ENCODE measurements at regions not wholly inside any gene's neighbourhood (a gene's known extent, or its start where the extent isn't known, plus 50 kb on each side); places are given as distances from the start of the nearest gene placed in this dataset.
"Not testable (repeated sequence)": the region's sequence is repeated elsewhere in the genome, so short reads cannot be mapped to it uniquely, and the experiment has no call there.

GRCh38 chr10:94131885-94132284 lies 138.2 kb downstream of the PLCE1 start:
- no peak for DNase-seq

GRCh38 chr10:94133239-94133638 lies 139.5 kb downstream of the PLCE1 start:
- no peak for DNase-seq

- DNase-seq: no peak
Measured at GRCh38 chr10:94137747-94138146, 144.0 kb downstream of the PLCE1 start.

GRCh38 chr10:94138391-94138790 lies 144.7 kb downstream of the PLCE1 start:
- no peak for DNase-seq

GRCh38 chr10:94143261-94143660 lies 149.5 kb downstream of the PLCE1 start:
- no peak for DNase-seq

- no peak for DNase-seq
Measured at GRCh38 chr10:94146313-94146712, 152.6 kb downstream of the PLCE1 start.

- no peak for DNase-seq
Measured at GRCh38 chr10:94146746-94147145, 153.0 kb downstream of the PLCE1 start.

DNA sequence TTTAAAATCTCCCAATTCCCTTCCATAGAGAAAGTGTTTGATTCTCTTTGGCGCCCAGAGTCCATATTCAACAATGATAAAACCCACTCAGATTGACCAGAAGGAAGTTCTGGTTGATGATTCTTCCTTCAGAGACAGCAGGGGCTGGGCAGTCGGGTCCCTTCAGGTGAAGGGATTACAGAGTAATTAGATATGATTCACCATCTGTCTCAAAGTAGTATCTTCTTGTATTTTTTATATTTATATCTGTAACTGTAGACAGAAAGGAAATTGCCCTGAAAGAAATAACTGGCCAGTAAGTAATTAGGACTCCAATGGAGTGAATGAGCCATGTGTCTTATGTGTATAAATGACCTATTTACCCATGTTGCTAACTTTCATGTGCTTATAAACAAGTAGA lies 156.0 kb downstream of the PLCE1 start:
- no peak for DNase-seq

DNA sequence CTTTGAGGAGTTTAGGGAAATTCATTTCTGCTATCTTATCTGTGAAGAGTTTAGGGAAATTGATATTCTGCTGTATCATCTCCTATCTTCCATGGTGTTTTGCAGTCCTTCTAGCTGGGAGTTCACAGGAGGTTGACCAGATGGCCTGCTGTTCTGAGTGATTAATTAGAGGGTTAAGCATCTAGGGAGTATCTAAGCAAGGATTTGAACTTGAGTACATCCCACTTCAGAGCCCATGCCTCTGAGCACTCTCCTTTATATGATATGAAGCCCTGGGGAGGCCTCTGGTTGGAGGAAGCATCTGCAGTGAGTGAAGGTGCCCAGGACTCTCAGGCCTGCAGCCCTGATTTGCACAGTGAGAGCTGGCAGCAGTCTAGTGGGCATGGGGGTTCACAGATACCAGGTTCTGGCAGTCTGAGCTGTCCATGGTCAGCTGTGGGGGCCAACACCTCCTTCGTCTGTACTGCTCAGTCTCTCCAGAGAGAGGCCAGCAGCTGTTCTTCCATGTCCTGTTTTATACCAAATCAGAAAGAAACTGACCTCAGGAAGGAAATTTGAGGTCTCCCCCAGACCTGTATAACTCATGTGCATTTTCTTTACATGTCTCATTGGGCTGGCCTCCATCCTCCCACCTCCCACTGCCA lies 156.9 kb downstream of the PLCE1 start:
- DNase-seq: no peak

DNA sequence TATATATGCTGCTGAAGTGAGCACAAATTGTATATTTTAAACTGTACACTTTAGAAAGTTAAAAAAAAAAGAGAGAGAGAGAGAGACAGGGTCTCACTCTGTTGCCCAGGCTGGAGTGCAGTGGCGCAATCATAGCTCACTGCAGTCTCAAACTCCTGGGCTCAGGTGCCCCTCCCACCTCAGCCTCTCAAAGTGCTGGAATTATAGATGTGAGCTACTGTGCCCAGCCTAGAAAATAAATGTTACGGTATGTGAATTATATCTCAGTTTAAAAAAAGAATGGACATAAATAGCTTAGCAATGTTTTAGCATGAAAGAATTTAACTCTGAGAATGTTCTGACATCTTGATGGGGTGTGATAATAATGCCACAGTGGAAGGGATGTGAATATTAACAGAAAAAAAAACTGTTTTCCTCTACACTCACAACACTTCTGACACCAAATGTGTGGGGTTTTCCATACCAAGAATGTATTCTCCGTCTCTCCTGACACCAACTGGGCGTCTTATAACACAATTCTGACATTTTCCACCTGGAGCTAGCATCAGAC lies 162.1 kb downstream of the PLCE1 start:
- DNase-seq: no peak

- no peak for DNase-seq
Measured at GRCh38 chr10:94156453-94156852, 162.7 kb downstream of the PLCE1 start.

DNA sequence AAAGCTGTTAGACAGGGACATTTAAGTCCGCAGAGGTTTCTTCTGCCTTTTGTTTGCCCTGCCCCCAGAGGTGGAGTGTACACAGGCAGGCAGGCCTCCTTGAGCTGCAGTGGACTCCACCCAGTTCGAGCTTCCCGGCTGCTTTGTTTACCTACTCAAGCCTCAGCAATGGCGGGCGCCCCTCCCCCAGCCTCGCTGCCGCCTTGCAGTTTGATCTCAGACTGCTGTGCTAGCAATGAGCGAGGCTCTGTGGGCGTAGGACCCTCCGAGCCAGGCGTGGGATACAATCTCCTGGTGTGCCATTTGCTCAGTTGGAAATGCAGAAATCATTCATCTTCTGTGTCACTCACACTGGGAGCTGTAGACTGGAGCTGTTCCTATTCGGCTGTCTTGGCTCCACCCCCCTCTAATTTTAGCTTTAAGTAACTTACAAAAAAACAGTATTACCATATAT lies 171.5 kb downstream of the PLCE1 start:
- DNase-seq: not testable (repeated sequence)

DNA sequence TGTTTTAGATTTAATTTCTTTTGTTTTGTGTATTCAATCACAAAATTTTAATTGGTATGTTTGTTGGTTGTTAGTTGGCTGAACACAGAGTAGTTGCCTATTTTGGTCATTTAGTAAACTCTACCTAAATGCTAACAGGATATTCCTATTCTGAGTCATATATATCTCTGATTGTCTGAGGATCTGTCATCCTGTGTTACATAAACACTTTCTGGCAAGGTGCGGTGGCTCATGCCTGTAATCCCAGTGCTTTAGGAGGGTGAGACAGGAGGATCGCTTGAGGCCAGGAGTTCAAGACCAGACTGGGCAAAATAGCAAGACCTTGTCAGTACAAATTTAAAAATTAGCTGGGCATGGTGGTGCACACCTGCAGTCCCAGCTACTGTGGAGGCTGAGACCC lies 178.6 kb downstream of the PLCE1 start:
- no peak for DNase-seq

GRCh38 chr10:94173594-94173993 lies 179.9 kb downstream of the PLCE1 start:
- DNase-seq: no peak

- DNase-seq: no peak
Measured at GRCh38 chr10:94174838-94175237, 181.1 kb downstream of the PLCE1 start.

GRCh38 chr10:94178475-94179253 lies 184.1 kb downstream of the NOC3L start:
- no peak for DNase-seq

GRCh38 chr10:94180576-94180975 lies 182.2 kb downstream of the NOC3L start:
- no peak for DNase-seq

DNA sequence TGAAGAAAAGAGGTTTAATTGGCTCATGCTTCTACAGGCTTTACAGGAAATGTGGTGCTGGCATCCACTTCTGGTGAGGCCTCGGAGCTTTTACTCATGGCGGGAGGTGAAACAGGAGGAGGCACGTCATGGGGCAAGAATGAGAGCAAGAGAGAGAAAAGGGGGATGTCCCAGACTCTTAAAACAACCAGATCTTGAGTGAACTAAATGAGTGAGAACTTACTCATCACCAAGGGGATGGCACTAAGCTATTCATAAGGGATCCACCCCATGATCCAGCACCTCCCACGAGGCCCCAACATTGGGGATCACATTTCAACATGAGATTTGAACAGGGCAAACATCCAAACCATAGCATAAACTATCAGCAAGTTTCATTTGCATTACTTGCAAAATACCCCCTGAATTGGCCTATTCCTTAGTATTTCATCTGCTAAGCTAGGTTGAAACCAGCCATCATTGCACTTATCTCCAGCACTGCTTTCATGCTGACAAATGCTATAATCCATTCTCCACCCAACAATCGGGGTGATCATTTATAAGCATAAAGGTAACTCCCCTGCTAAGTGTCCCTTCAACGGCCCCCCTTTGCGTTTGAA lies 179.0 kb downstream of the NOC3L start:
- no peak for DNase-seq

GRCh38 chr10:94186722-94187121 lies 176.0 kb downstream of the NOC3L start:
- no peak for DNase-seq

GRCh38 chr10:94192333-94192732 lies 170.4 kb downstream of the NOC3L start:
- DNase-seq: no peak

- DNase-seq: no peak
Measured at GRCh38 chr10:94192974-94193373, 169.8 kb downstream of the NOC3L start.

DNA sequence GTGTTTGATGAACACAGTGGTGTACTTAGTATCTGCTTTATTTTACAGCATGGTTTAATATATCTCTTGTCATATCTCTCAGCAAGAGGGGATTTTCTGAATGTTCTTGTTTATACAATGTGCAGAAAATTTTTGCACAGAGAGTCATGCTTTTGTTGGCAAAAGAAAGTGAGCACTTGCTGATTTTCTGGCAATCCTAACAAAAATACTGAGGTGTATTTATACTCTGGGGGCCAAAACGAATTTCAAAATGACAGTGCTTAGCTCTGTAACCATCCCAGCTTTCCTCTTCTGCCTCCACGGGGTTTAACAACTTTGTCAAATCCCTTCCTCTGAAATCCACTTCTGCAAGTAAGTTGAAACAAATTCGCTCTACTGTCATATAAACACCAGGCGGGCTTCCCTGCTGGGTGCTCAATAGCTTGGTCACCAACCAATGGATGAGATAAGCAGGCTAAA lies 169.2 kb downstream of the NOC3L start:
- DNase-seq: no peak

DNA sequence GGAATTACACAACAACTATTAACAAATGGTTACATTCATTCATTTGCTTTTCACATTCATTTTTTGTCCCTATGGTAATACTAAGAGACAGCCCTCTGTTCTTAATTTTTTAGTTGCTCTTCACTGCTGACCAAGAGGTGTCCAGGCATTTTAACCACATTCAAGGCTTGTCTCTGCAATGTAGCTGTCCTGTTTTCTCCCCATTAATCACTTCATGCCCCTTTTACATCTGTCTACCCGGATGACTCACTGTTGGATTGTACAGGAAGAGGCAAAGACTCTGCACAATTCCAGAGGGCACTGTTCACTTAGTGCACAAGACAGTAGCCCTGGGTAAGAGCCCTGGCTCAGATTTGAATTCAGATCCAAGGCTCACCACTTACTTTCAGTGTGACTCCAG lies 168.5 kb downstream of the NOC3L start:
- no peak for DNase-seq

GRCh38 chr10:94197241-94197640 lies 165.5 kb downstream of the NOC3L start:
- DNase-seq: no peak
